Keratinocyte (primary cell): ENCODE measurements at regions not wholly inside any gene's neighbourhood (a gene's known extent, or its start where the extent isn't known, plus 50 kb on each side); places are given as distances from the start of the nearest gene placed in this dataset.

Experiments used
- DNase-seq: peaks from one replicate; pipeline ENCODE4 v3.0.0-alpha.2; 2011; ENCODE audit warnings: low read depth, missing footprints, low spot score
- FAIRE-seq: peaks from 2 replicates; lab custom pipeline; 2011; peaks lifted over from hg19 to GRCh38; lab: Jason Lieb, UNC
- H2AFZ ChIP-seq: 2 replicates; pipeline ENCODE4 v1.6.0; 2012; ENCODE audit warnings: low read length, control low read depth, inconsistent platforms; ENCODE audit not compliant: control insufficient read depth
- H3K27ac ChIP-seq: 2 replicates; pipeline ENCODE4 v1.5.1; 2011; ENCODE audit warnings: low read length; ENCODE audit not compliant: control insufficient read depth, insufficient read depth
- H3K27me3 ChIP-seq: 3 replicates; pipeline ENCODE4 v1.6.0; 2011; ENCODE audit warnings: low read length; ENCODE audit not compliant: control insufficient read depth, insufficient read depth; ENCODE audit errors: extremely low read depth
- H3K36me3 ChIP-seq, 2 experiments: 2 replicates in 1 of 2; 3 replicates in 1 of 2; pipeline ENCODE4 v1.5.1; 2011; ENCODE audit warnings: low read length in 2 of 2, mild to moderate bottlenecking in 1 of 2; ENCODE audit not compliant: control insufficient read depth in 2 of 2, insufficient read depth in 2 of 2; ENCODE audit errors: extremely low read depth in 1 of 2
- H3K4me1 ChIP-seq: 3 replicates; pipeline ENCODE4 v1.5.1; 2011; ENCODE audit warnings: low read length; ENCODE audit not compliant: control insufficient read depth, insufficient read depth; ENCODE audit errors: extremely low read depth
- H3K4me2 ChIP-seq: 3 replicates; pipeline ENCODE4 v1.6.0; 2011; ENCODE audit warnings: low read depth, low read length; ENCODE audit not compliant: control insufficient read depth, insufficient read depth; ENCODE audit errors: extremely low read depth
- H3K4me3 ChIP-seq, 3 experiments: fragments of 200-600 bp in 1 of 3; sonication (generic) in 1 of 3; 2 replicates in 2 of 3; 3 replicates in 1 of 3; pipeline ENCODE4 v1.5.1; 2011 to 2016; ENCODE audit warnings: low read length in 3 of 3, mild to moderate bottlenecking in 3 of 3, control low read depth in 2 of 3, inconsistent platforms in 1 of 3, low read depth in 1 of 3, mixed read lengths in 1 of 3, mixed run types in 1 of 3, moderate library complexity in 1 of 3; ENCODE audit not compliant: control insufficient read depth in 2 of 3, insufficient read depth in 2 of 3; ENCODE audit errors: extremely low read depth in 1 of 3
- H3K79me2 ChIP-seq: 2 replicates; pipeline ENCODE4 v1.6.0; 2012; ENCODE audit warnings: low read length; ENCODE audit not compliant: control insufficient read depth, insufficient read depth
- H3K9ac ChIP-seq: 3 replicates; pipeline ENCODE4 v1.6.0; 2011; ENCODE audit warnings: low read length; ENCODE audit not compliant: control insufficient read depth, insufficient read depth; ENCODE audit errors: extremely low read depth
- H3K9me1 ChIP-seq: 3 replicates; pipeline ENCODE4 v1.6.0; 2011; ENCODE audit warnings: low read length; ENCODE audit not compliant: control insufficient read depth, insufficient read depth; ENCODE audit errors: extremely low read depth
- H3K9me3 ChIP-seq: 2 replicates; pipeline ENCODE4 v1.5.1; 2012; ENCODE audit warnings: low read depth, low read length; ENCODE audit not compliant: control insufficient read depth
- H4K20me1 ChIP-seq: 3 replicates; pipeline ENCODE4 v1.6.0; 2011; ENCODE audit warnings: low read length; ENCODE audit not compliant: control insufficient read depth, insufficient read depth; ENCODE audit errors: extremely low read depth
- CTCF ChIP-seq, 3 experiments: IDR thresholded peaks in 1 of 3; conservative IDR thresholded peaks in 1 of 3; optimal IDR thresholded peaks in 1 of 3; 2 replicates in 2 of 3; 3 replicates in 1 of 3; pipeline versions ENCODE3 to v1.5.1; 2011; ENCODE audit warnings: low read length in 3 of 3, mild to moderate bottlenecking in 3 of 3, moderate library complexity in 2 of 3, control low read depth in 1 of 3, inconsistent platforms in 1 of 3; ENCODE audit not compliant: insufficient read depth in 2 of 3; ENCODE audit errors: extremely low read depth in 1 of 3
- EZH2 ChIP-seq: IDR thresholded peaks from one replicate; pipeline ENCODE4 v1.6.1; 2012; ENCODE audit warnings: inconsistent platforms, mild to moderate bottlenecking, low read length, moderate library complexity
- dilution Hi-C: fragments of 300-500 bp; cut with MboI; formaldehyde crosslinking; loops from one replicate; pipeline ENCODE4 v1.7.0; 2020; ENCODE audit warnings: low sequenced_read_pairs; ENCODE audit not compliant: extremely low pct_ligation_motif_present

GRCh38 chr1:115572710-115573109 lies 69.1 kb upstream of the VANGL1 start:
- Histone ChIP-seq H3K9ac (no peak overlapping the region), H3K79me2 (no peaks in the 10 kb centered on the region), H3K27ac (no peak overlapping the region), H4K20me1 (no peaks in the 10 kb centered on the region), H3K27me3 (no peaks in the 10 kb centered on the region), H2AFZ (no peak overlapping the region), H3K9me1 (no peaks in the 10 kb centered on the region), H3K4me3 (no peak overlapping the region), H3K9me3 (peaks cover 6% of the 10 kb centered on the region), H3K4me1 (no peaks in the 10 kb centered on the region), H3K4me2 (no peak overlapping the region), H3K36me3 (no peaks in the 10 kb centered on the region)
- no peak for FAIRE-seq
- dilution Hi-C loops = no loop called here
- DNase-seq = no peak
- TF ChIP-seq CTCF (optimal IDR thresholded peaks at IDR 0.05 in 1 of 3, IDR thresholded peaks at IDR 0.05 in 1 of 3, conservative IDR thresholded peaks at IDR 0.05 in 1 of 3; ENCODE audit: extremely low read depth in 1 of 3, insufficient read depth in 2 of 3, low read length in 3 of 3) (no peak), EZH2 (no peak)

- H4K20me1 ChIP-seq = no peaks in the 10 kb centered on the region
- no peak for TF ChIP-seq EZH2
- TF ChIP-seq CTCF (optimal IDR thresholded peaks at IDR 0.05 in 1 of 3, IDR thresholded peaks at IDR 0.05 in 1 of 3, conservative IDR thresholded peaks at IDR 0.05 in 1 of 3; ENCODE audit: extremely low read depth in 1 of 3, insufficient read depth in 2 of 3, low read length in 3 of 3) = no peak
- H3K27ac ChIP-seq = no peak overlapping the region
- no peak for DNase-seq
- no peaks in the 10 kb centered on the region for H3K27me3 ChIP-seq
- no peak overlapping the region for H3K4me2 ChIP-seq
- H3K4me1 ChIP-seq = peaks cover 13% of the 10 kb centered on the region
- H3K79me2 ChIP-seq = no peaks in the 10 kb centered on the region
- no peaks in the 10 kb centered on the region for H3K9me1 ChIP-seq
- dilution Hi-C loops = no loop called here
- no peak overlapping the region for H2AFZ ChIP-seq
- H3K4me3 ChIP-seq = no peak overlapping the region
- H3K9me3 ChIP-seq = peaks cover 4% of the 10 kb centered on the region
- H3K9ac ChIP-seq = no peak overlapping the region
- H3K36me3 ChIP-seq = no peaks in the 10 kb centered on the region
- no peak for FAIRE-seq
Measured at GRCh38 chr1:115567431-115567830, 74.3 kb upstream of the VANGL1 start.
